Mesendoderm (in vitro differentiated cells): ENCODE measurements at regions not wholly inside any gene's neighbourhood (a gene's known extent, or its start where the extent isn't known, plus 50 kb on each side); places are given as distances from the start of the nearest gene placed in this dataset.
"Not testable (repeated sequence)": the region's sequence is repeated elsewhere in the genome, so short reads cannot be mapped to it uniquely, and the experiment has no call there.

ENCODE experiments used
- DNase-seq: peaks from one replicate; pipeline ENCODE4 v3.0.0; 2013
- H2AK5ac ChIP-seq: 2 replicates; pipeline ENCODE4 v1.6.1; 2013; ENCODE audit warnings: low read length, inconsistent platforms
- H2BK120ac ChIP-seq: 2 replicates; pipeline ENCODE4 v1.6.1; 2013; ENCODE audit warnings: low read depth, mild to moderate bottlenecking, low read length, moderate library complexity, mixed read lengths
- H2BK15ac ChIP-seq: replicated peaks from 2 replicates; pipeline ENCODE4 v1.6.1; 2013; ENCODE audit warnings: low read depth, mild to moderate bottlenecking, moderate library complexity
- H2BK5ac ChIP-seq: 2 replicates; pipeline ENCODE4 v1.6.1; 2013; ENCODE audit warnings: low read length, inconsistent platforms
- H3K18ac ChIP-seq: 2 replicates; pipeline ENCODE4 v1.6.1; 2013; ENCODE audit warnings: mild to moderate bottlenecking, low read length, mixed read lengths
- H3K23ac ChIP-seq: one replicate; pipeline ENCODE4 v1.6.1; 2013; ENCODE audit warnings: low read length
- H3K27ac ChIP-seq: 2 replicates; pipeline ENCODE4 v1.5.1; 2013; ENCODE audit warnings: low read depth, mild to moderate bottlenecking, inconsistent platforms, low read length, moderate library complexity
- H3K27me3 ChIP-seq: 2 replicates; pipeline ENCODE4 v1.6.1; 2013; ENCODE audit warnings: low read length, control low read depth, mild to moderate bottlenecking, inconsistent platforms; ENCODE audit not compliant: insufficient read depth, poor library complexity
- H3K36me3 ChIP-seq: 2 replicates; pipeline ENCODE4 v1.6.1; 2013; ENCODE audit warnings: low read length, inconsistent platforms; ENCODE audit not compliant: control insufficient read depth, insufficient read depth
- H3K4ac ChIP-seq: one replicate; pipeline ENCODE4 v1.6.1; 2013; ENCODE audit warnings: low read depth, mild to moderate bottlenecking, low read length, moderate library complexity
- H3K4me1 ChIP-seq: 2 replicates; pipeline ENCODE4 v1.6.1; 2013; ENCODE audit warnings: low read depth, low read length, inconsistent platforms; ENCODE audit not compliant: control insufficient read depth
- H3K4me2 ChIP-seq: 2 replicates; pipeline ENCODE4 v1.6.1; 2013; ENCODE audit warnings: low read length
- H3K4me3 ChIP-seq: 2 replicates; pipeline ENCODE4 v1.5.1; 2013; ENCODE audit warnings: mild to moderate bottlenecking, low read length
- H3K56ac ChIP-seq: one replicate; pipeline ENCODE4 v1.6.1; 2013; ENCODE audit warnings: low read length
- H3K79me1 ChIP-seq: 2 replicates; pipeline ENCODE4 v1.6.1; 2013; ENCODE audit warnings: low read length, inconsistent platforms
- H3K79me2 ChIP-seq: 2 replicates; pipeline ENCODE4 v1.6.1; 2013; ENCODE audit warnings: mild to moderate bottlenecking, low read length; ENCODE audit not compliant: control insufficient read depth, insufficient read depth
- H3K9ac ChIP-seq: 2 replicates; pipeline ENCODE4 v1.6.1; 2013; ENCODE audit warnings: low read length, inconsistent platforms
- H4K5ac ChIP-seq: one replicate; pipeline ENCODE4 v1.6.1; 2013; ENCODE audit warnings: low read length
- H4K8ac ChIP-seq: one replicate; pipeline ENCODE4 v1.6.1; 2013; ENCODE audit warnings: low read depth, mild to moderate bottlenecking, control low read depth, low read length, moderate library complexity
- WGBS: extraction: QIAGEN DNeasy Blood & Tissue Kit; methylation state at CpG from one replicate; pipeline ENCODE4 v1.1.7; 2013; ENCODE audit warnings: low lambda C conversion rate, missing lambda C conversion rate; ENCODE audit not compliant: insufficient coverage; ENCODE audit errors: extremely low coverage; 5-methylcytosine and 5-hydroxymethylcytosine counted together

DNA sequence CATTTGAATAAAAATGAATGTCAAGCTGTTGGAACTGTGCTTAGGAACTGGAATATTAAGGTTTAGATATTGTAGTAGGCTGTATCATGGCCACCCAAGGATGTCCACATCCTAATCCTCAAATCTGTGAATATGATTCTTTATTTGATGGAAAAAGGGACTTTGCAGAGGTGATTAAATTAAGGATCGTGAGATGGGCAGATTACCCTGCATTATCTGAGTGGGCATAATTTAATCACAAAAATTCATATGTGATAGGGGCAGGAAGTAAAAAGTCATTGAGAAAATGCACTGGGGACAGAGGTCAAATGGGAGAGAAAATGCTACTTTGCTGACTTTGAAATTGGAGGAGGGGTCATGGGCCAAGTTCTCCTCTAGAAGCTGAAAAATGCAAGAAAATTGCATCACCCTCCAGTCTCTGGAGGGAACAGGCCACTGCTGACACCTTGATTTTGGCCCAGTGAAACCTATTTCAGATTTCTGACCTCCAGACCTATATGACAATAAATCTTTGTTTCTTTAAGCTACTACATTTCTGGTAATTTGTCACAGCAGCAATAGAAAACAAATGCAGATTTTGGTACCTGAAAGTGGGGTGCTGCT lies 521.4 kb downstream of the PCDH7 start:
- no CpG with 5 or more reads among the region's 1 CpG for WGBS
- H4K5ac ChIP-seq = no peak overlapping the region

DNA sequence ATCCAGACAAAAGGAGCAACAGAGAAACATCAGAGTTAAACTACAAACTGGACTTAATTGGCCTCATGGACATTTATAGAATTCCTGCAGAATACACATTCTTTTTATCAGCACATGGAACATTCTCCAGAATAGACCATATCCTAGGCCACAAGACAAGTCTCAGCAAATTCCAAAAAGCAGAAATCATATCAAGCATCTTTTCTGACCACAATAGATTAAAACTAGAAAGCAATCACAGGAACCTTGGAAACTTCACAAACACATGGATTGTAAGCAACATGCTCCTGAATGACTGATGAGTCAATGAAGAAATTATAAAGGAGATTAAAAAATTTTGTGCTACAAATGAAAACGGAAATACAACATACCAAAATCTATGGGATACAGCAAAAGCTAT lies 526.7 kb downstream of the PCDH7 start:
- H3K18ac ChIP-seq = no peak overlapping the region
- H4K8ac ChIP-seq = no peak overlapping the region
- no peak overlapping the region for H3K56ac ChIP-seq
- H3K79me1 ChIP-seq = no peaks in the 10 kb centered on the region
- no peaks in the 10 kb centered on the region for H3K4me1 ChIP-seq
- H3K9ac ChIP-seq = no peak overlapping the region
- H3K4ac ChIP-seq = no peak overlapping the region
- no peak overlapping the region for H3K4me2 ChIP-seq
- no peak overlapping the region for H3K23ac ChIP-seq
- no peak for DNase-seq
- no peak overlapping the region for H4K5ac ChIP-seq
- H3K4me3 ChIP-seq = no peak overlapping the region
- no CpG with 5 or more reads among the region's 1 CpG for WGBS
- no peak overlapping the region for H2BK15ac ChIP-seq
- H2AK5ac ChIP-seq = no peak overlapping the region
- H2BK5ac ChIP-seq = no peak overlapping the region
- no peak overlapping the region for H2BK120ac ChIP-seq
- H3K27me3 ChIP-seq = no peaks in the 10 kb centered on the region
- no peaks in the 10 kb centered on the region for H3K79me2 ChIP-seq
- no peak overlapping the region for H3K27ac ChIP-seq
- H3K36me3 ChIP-seq = no peaks in the 10 kb centered on the region

More for the DNA sequence above, 521.4 kb downstream of the PCDH7 start:
- peak; percentile 34 for DNase-seq
- no peaks in the 10 kb centered on the region for H3K36me3 ChIP-seq
- H3K4ac ChIP-seq = no peak overlapping the region
- H2AK5ac ChIP-seq = no peak overlapping the region
- no peaks in the 10 kb centered on the region for H3K27me3 ChIP-seq
- H3K56ac ChIP-seq = no peak overlapping the region
- H4K8ac ChIP-seq = no peak overlapping the region
- H3K18ac ChIP-seq = peak overlapping the region; percentile 10
- no peak overlapping the region for H3K4me3 ChIP-seq
- no peaks in the 10 kb centered on the region for H3K79me2 ChIP-seq
- no peak overlapping the region for H2BK5ac ChIP-seq
- H3K9ac ChIP-seq = no peak overlapping the region
- H3K4me2 ChIP-seq = no peak overlapping the region
- H2BK15ac ChIP-seq = no peak overlapping the region
- no peak overlapping the region for H3K27ac ChIP-seq
- H3K4me1 ChIP-seq = no peaks in the 10 kb centered on the region
- H3K23ac ChIP-seq = no peak overlapping the region
- H2BK120ac ChIP-seq = no peak overlapping the region
- no peaks in the 10 kb centered on the region for H3K79me1 ChIP-seq

DNA sequence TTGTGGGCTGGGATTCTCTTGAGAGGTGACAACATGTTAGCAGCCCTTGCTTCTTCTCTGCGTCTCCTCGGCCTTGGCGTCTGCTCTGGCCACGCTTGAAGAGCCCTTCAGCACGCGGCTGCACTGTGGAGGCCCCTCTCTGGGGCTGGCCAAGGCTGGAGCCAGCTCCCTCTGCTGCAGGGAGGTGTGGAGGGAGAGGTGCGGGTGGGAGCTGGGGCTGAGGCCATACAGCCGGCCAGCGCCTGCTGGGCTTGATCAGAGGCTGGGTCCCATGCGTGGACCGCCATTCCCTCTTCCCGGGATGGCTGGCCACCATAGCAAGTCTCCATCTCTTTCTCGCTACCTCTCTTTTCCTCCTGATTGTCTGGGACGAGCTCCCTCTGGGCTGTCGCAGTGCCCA lies 539.0 kb downstream of the PCDH7 start:
- Histone ChIP-seq H3K27me3 (no peaks in the 10 kb centered on the region), H2BK15ac (no peak overlapping the region), H2BK5ac (no peak overlapping the region), H3K4me1 (no peaks in the 10 kb centered on the region), H3K79me1 (no peaks in the 10 kb centered on the region), H3K23ac (no peak overlapping the region), H3K36me3 (no peaks in the 10 kb centered on the region), H3K4me3 (no peak overlapping the region), H2AK5ac (no peak overlapping the region), H3K9ac (no peak overlapping the region), H3K4me2 (no peak overlapping the region), H3K79me2 (no peaks in the 10 kb centered on the region), H3K18ac (no peak overlapping the region), H3K4ac (no peak overlapping the region), H3K56ac (no peak overlapping the region), H2BK120ac (no peak overlapping the region), H3K27ac (no peak overlapping the region), H4K8ac (no peak overlapping the region), H4K5ac (no peak overlapping the region)
- no CpG with 5 or more reads among the region's 15 CpGs for WGBS
- DNase-seq = no peak

DNA sequence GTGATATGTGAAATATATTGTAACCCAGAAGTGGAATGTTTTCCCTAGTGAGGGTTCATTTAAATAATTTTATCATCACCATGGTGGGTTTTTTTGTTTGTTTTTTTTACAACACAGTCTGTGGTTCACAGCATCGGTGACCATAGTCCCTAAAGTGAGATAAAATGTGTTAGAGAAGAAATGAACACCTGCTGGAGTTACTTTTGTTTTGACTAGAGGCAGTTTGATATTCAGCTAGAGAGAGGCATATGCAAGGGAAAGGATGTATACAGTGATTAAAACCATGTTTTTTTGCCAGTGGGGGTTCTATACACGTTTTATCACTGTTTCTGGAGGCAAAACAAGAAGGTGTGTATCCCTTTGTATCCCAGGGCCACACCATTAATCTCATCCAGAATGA lies 541.5 kb downstream of the PCDH7 start:
- Histone ChIP-seq H3K27ac (no peak overlapping the region), H3K27me3 (no peaks in the 10 kb centered on the region), H3K4me2 (no peak overlapping the region), H3K18ac (no peak overlapping the region), H3K4me3 (no peak overlapping the region), H3K56ac (no peak overlapping the region), H3K4ac (no peak overlapping the region), H2AK5ac (no peak overlapping the region), H4K8ac (no peak overlapping the region), H4K5ac (no peak overlapping the region), H3K36me3 (no peaks in the 10 kb centered on the region), H2BK5ac (no peak overlapping the region), H3K4me1 (no peaks in the 10 kb centered on the region), H3K23ac (no peak overlapping the region), H3K79me1 (no peaks in the 10 kb centered on the region), H3K9ac (no peak overlapping the region), H2BK15ac (no peak overlapping the region), H3K79me2 (no peaks in the 10 kb centered on the region), H2BK120ac (no peak overlapping the region)
- no CpG with 5 or more reads among the region's 2 CpGs for WGBS
- DNase-seq = no peak

DNA sequence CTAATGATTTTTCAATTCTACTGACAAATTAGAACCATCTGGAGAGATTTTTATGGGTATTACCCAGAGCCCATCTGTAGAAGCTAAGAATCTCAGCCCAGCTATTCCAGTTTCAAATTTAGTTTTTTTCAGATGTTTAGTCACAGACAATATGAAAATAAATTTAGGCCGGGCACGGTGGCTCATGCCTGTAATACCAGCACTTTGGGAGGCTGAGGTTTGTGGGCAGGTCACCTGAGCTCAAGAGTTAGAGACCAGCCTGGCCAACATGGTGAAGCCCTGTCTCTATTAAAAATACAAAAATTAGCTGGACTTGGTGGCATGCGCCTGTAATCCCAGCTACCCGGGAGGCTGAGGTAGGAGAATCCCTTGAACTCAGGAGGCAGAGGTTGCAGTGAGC lies 545.9 kb downstream of the PCDH7 start:
- H3K79me1 ChIP-seq, H2BK15ac ChIP-seq, H2BK120ac ChIP-seq, H3K36me3 ChIP-seq, H3K27me3 ChIP-seq, H3K4me3 ChIP-seq, H3K4me2 ChIP-seq, H3K27ac ChIP-seq, H3K9ac ChIP-seq, H3K79me2 ChIP-seq, H4K5ac ChIP-seq, DNase-seq, H4K8ac ChIP-seq, H3K23ac ChIP-seq, H2BK5ac ChIP-seq, H3K4me1 ChIP-seq, H2AK5ac ChIP-seq, H3K4ac ChIP-seq, H3K56ac ChIP-seq, H3K18ac ChIP-seq: not testable (repeated sequence)
- no CpG with 5 or more reads among the region's 4 CpGs for WGBS

DNA sequence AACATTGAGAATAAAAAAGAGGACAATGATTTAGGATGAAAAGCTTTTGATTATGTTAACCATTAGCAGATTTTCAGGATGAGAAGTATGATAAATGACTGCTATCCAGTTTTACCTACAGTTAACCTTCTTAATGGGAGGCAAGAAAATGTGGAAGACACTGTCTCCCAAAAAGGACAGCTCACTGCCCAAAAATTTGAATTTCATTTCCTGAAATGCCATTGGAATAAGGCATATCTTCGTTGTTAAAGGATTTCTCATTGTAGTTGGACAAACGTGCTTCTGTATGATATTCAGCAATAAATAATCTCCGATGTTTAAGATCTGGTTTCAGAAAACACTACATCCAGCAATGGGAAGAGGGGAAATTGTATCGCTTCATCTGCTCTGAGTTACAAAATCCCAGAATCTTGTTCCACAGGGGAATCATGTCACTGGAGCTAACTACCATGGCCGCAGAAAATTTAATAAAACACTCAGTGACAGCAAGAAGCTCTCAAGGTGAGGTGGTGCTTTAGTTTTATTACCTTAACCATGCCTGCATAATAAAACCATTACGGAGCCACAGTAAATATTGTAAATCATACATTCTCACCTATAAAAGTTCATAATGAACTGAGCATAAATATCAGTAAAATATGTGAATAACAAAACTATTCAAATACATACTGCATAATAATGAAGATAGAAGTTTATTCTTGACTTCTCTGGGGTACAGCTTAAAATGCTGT lies 552.3 kb downstream of the PCDH7 start:
- Histone ChIP-seq H3K23ac (no peak overlapping the region), H3K27me3 (no peaks in the 10 kb centered on the region), H3K4me1 (no peaks in the 10 kb centered on the region), H4K8ac (no peak overlapping the region), H3K18ac (no peak overlapping the region), H3K9ac (no peak overlapping the region), H2AK5ac (no peak overlapping the region), H3K4ac (no peak overlapping the region), H2BK5ac (no peak overlapping the region), H3K56ac (no peak overlapping the region), H3K79me1 (no peaks in the 10 kb centered on the region), H2BK120ac (no peak overlapping the region), H3K4me3 (no peak overlapping the region), H2BK15ac (no peak overlapping the region), H3K27ac (no peak overlapping the region), H3K79me2 (no peaks in the 10 kb centered on the region), H4K5ac (no peak overlapping the region), H3K4me2 (no peak overlapping the region), H3K36me3 (no peaks in the 10 kb centered on the region)
- no peak for DNase-seq
- WGBS = no CpG with 5 or more reads among the region's 6 CpGs
